Head of caudate nucleus (tissue), 42 donors: ENCODE measurements at regions not wholly inside any gene's neighbourhood (a gene's known extent, or its start where the extent isn't known, plus 50 kb on each side); places are given as distances from the start of the nearest gene placed in this dataset.

Source experiments
- DNase-seq, 42 donors: peaks; one replicate each; pipeline versions ENCODE4 v3.0.0 to v3.0.0-alpha.2; 2020 to 2021; ENCODE audit warnings: mixed read lengths in 7 of 42
- intact Hi-C: fragments of 100-400 bp; cut with DNase I; formaldehyde crosslinking; loops from one replicate; pipeline ENCODE4 v1.15.0; 2022

DNA sequence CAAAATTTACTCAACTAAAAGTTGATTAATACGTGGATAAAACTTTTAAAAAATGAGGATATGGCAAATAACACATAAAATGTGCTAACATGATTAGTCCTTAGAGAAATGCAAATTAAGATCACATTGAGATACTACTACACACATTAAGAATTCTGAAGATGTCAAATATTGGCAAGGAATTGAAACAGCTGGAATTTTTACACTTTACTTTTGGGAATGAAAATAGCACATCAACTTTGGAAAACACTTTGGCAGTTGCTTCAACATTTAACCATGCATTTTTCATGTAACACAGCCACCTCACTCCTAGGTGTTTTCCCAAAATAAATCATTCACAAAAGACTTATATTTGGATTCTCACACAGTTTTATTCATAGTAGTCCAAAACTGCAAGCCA lies 687.9 kb upstream of the SETBP1 start:
- DNase-seq, result no peak
- intact Hi-C loops, result no loop called here

DNA sequence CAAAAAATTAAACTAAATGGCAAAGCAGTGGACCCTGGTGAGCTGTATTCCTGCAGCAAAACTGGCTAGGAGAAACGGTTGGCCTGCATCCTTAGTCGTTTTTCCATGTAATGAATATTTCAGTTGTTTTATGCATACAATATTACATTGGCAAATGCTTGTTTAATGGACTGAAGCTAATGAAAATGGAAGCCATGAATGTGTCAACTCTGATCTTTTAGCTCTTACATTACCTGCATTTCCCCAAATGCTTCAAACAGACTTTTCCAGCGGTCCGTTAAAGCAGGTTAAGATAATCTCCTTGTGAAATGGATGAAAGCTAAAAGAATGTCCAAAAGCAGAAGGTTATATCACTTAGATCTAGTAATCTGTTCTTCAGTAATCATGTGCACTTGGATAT lies 686.3 kb upstream of the SETBP1 start:
- DNase-seq, result no peak
- intact Hi-C loops, result no loop called here

DNA sequence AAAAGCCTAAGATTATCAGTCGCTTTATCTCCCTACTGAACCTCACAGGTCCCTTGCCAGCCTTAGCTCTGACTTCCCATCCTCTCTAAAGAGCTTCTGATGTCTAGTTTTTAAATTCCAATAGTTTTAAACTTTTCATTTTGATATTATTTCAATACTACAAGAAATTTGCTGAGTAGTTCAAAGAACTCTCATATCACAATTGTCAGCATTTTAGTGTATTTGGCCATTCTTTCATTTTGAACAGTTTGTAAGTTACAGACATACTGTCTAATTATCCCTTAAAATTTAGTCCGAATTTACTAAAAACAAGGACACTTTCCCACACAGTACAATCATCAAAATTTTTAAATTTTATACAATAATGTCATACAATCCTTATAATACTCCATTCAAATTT lies 666.8 kb upstream of the SETBP1 start:
- no peak for DNase-seq
- intact Hi-C loops, result no loop called here

DNA sequence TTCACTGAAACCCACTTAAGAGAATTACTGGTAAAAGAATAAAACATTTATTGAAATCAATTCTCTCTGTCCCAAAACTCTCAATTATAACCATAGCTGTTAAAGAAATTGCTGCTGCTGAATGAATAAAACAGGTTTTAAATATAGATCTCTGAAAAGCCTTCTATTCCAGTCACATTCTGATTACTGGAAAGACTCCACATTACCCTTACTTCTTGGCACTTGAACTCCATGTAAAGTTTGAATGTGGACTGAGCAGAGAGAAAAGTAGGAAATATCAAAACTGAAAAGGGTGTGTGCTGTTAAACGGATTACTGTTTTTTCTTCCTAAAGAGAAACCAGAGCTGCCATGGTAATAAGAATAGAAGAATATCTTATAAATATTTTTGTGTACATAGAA lies 655.3 kb upstream of the SETBP1 start:
- no peak for DNase-seq
- intact Hi-C loops, result no loop called here

DNA sequence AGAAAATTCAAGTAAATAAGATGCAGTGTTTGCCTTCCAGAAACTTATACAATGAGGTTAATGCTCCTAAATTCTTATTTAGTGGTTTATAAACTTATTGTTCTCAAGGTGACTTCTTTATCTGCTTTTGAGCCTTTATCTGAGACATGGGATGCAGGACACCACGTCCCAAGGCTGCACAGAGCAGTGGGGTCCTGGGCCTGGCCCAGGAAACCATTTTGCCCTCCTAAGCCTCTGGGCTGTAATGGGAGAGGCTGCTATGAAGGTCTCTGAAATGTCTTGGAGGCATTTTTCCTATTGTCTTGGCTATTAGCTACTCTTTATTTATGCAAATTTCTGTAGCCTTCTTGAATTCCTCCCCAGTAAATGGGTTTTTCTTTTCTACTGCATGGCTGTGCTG lies 652.6 kb upstream of the SETBP1 start:
- intact Hi-C loops, result no loop called here
- DNase-seq, result no peak

DNA sequence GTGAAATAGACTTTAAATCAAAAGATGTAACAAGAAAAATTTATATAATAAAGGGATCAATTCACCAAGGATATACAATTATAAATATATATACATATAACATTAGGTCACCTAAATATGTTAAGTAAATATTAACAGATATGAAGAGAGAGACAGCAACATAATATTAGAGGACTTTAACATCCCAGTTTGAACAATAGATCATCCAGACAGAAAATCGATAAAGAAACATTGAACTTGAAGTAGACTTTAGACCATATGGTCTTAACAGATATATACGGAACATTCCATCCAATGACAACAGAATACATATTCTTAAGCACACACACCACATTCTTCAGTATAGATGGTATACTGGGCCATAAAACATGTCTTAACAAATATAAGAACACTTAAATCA lies 649.6 kb upstream of the SETBP1 start:
- DNase-seq, result no peak
- intact Hi-C loops, result no loop called here

DNA sequence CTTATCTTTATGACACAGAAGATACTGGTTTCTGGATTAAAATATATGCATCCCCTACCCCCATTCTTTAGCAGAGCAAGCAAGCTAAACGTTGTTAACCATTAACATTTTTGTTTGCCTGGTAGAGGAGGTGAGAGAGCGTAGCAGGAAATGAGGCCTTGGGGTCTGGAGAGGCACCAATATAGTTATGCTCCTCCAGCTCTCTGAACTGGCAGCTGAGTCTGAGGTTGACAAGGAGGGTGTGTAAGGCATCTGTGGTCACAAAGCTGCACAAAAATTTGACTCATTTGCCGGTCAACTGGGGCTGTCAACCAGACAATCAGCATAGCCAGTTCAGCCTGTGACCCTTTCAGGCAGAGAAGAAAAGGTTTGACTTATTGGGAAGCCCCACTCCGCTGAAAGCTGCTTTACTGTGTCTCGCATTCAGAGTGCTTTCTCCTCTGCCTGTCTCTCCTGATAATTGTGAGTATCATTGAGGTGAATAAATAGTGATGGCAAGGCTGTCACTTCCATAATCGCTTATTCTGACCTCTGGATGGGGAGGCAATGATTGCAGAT lies 647.5 kb upstream of the SETBP1 start:
- intact Hi-C loops, result no loop called here
- DNase-seq, result no peak

DNA sequence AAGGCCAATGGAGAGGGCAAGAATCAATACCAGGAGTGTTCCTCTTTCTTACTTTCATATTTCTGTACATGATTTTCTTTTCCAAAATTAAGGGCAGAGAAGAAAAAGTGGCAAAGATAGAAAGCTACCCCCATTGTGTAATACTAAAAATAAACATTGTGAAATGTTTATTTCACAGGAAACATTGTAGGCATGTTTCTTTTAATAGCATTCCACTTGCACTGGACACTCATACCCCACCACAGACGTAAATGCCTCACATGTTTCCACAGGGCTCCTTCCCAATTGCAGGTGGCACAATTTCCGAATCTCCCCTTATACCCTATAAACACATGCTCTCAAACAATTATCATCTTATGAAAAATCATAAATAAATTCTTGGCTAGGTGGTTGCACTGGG lies 645.1 kb upstream of the SETBP1 start:
- DNase-seq, result no peak
- intact Hi-C loops, result no loop called here

DNA sequence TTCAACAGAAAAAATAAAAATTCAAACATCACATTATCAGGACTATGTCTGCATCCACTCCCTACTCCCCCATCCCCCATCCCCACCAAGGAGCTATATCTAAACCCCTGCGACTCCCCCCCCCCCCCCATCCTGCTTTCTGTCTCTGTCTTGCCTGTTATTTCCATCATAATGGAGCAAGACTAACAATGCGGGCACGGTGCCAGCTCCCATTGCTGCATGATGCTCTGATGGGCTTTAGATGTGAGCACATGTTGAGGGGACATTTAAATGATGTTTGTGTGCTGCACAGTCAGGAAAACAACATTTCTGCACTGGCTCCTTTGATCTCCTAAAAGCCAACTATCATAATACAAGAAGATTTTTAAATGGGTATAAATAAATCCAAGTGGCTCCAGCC lies 644.2 kb upstream of the SETBP1 start:
- intact Hi-C loops, result no loop called here
- DNase-seq, result peak in 25 of 42 donors; percentile 3 to 65 (median 24)

DNA sequence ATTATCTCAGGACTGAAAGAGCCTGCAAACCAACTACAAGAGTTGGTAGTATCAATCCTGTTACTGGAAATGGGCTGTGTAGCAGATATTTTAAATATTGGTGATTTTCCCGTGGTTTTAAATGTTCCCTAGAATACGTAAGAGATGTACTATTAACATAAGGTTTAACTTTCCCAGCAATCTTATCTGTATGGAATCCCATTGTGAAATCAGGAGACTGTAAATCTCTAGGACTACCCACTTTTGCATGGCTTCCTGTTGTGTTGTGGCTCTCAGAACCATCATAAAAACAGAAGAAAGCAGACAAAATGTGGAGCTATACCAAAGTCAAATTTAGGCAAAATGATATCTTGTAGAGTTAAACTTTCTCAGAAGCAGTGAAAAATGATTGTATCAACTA lies 641.5 kb upstream of the SETBP1 start:
- intact Hi-C loops, result no loop called here
- no peak for DNase-seq

DNA sequence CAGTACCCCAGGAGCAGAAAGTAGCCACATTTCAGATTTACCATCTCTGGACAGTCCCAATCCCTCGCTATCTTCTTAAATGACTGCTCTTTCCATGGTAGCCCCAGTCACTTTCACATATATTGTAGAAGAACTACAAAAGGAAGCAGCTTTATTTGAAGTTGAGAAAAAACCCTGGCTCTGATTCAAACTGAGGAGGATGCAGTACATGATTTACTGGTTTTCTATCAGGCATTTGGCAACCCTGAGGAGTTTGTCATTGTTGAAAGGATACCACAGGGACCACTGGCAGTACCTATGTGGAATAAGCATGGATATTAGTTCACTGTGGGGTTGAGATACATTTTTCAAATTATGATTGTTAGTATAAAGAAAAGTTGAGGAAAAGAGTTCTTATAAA lies 640.9 kb upstream of the SETBP1 start:
- no peak for DNase-seq
- intact Hi-C loops, result no loop called here

DNA sequence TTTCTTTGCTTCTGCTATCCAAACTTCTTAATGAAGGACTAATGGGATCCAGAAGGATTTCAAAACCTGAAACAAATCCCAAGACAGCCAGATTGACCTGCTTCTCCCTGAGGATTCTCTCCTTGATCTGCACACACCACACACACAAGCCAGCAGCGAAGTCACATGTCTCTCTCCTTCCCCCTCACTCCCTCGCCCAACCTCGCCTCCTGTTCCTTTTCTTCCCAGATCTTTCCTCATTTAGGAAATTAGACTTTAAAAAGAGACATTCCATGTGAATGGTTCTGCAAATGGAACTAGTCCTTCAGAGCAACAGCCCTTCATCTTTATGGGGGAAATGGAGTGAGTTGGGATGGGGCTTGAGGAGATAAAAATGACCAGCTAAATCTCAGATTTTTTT lies 639.1 kb upstream of the SETBP1 start:
- intact Hi-C loops, result no loop called here
- peak in 5 of 42 donors; percentile 10 to 55 (median 18) for DNase-seq

DNA sequence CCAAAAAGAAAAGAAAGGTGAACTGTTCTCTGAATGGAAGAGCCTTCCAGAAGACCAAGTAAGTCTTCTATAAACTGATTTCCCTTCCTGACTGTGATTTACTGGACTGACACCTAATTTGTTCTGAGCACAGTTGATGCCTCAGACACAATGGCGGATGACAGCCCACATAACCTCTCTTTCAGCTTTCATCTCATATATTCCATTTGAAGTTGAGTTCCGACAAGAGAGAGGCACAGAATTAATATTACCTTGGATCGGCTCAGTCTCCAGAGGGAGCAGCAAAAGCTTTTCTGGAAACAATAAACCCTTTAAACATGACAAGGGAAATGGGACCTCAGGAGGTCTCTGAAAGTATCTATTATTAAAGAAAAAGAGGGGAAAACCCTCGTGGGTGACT lies 638.7 kb upstream of the SETBP1 start:
- no peak for DNase-seq
- intact Hi-C loops, result no loop called here

DNA sequence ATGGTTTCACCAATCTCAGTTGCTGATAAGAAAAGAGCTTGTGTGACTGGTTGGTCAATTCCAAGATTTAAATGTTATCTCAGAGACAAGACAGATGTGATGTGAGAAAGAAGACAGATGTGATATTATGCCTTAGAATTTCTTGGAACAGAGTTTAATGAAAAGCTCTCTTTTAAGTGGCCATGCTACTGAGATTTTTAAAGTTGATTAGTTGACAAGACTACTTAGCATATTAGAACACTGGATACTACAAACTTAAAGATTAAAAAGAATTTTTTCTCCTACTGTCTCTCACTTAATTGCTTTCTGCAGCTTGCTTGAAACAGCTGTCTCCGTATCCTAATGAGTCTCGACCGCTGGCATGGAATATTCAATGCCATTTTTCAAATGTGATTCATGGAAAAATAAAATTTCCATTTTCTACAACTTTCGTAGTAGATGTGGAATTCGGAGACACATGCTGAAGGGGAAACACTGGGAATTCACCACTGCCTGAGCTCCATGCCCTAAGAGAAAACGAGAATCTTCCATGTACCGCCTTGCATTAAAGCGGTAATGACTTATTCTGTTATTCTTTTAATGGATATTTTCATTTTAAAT lies 634.2 kb upstream of the SETBP1 start:
- DNase-seq, result no peak
- intact Hi-C loops, result no loop called here

DNA sequence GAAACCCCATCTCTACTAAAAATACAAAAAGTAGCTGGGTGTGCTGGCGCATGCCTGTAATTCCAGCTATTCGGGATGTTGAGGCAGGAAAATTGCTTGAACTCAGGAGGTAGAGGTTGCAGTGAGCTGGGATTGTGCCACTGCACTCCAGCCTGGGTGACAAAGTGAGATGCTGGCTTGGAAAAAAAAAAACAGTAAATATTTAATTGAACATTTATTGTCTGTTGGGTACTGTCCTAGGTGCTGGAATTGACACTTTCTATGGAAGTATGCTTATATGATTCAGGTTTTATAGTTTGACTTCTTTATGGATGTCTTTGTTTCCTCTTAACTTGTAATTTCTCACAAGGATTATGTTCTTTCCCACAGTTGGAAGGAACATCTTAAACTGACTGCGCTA lies 633.1 kb upstream of the SETBP1 start:
- intact Hi-C loops, result no loop called here
- DNase-seq, result no peak

DNA sequence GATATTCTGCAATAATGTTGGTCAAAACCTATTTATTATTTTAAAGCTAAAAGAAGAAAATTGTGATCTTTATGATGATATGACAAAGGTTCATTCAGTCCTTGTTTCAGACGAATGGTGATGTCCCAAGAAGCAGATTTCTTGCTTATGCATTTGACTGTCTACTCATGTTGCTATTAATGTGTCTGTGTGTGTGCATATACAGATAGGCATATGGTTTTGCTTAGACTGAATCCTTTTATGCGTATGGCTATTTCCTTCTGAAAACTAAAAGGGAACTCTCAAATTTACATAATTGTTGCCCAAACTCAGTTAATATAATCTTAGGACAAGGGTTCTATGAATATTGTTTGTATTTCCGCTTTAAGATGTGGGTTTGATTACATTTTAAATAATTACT lies 632.3 kb upstream of the SETBP1 start:
- intact Hi-C loops, result no loop called here
- no peak for DNase-seq

DNA sequence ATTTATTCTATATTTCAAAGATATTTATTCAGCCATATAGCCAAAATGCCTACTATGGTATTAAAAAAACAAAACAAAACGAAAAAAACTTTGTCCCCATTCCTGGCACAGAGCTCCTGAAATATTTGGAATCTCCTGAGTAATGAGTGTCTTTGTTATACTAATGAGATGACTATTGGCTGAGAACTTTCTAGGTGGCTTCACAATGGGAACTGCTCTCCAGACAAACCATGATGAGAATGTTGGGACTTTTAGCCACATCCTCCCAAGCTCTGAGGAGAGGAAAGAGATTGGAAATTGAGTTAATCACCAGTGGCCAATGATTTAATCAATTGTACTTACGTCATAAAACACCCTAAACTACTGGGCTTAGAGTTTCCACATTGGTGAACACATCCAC lies 631.8 kb upstream of the SETBP1 start:
- intact Hi-C loops, result no loop called here
- no peak for DNase-seq

DNA sequence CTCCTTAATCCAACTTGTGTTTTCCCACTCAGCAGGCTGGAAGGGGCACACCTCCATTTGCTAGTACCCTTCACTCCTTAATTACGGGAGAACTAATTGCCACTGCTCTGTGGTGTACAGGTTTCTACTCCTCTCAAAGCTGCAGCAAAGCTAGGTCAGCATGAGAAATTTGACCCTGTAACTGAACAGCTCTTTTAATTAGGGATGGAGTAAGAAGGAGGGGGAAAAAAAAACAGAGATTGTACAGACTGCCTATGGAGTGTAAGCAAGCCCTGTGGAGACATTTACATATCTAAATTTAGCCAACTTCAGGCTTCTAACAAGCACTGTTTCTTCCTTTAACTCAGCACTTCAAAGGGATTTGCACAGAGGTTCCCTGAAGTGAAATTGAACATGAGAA lies 629.7 kb upstream of the SETBP1 start:
- intact Hi-C loops, result no loop called here

DNA sequence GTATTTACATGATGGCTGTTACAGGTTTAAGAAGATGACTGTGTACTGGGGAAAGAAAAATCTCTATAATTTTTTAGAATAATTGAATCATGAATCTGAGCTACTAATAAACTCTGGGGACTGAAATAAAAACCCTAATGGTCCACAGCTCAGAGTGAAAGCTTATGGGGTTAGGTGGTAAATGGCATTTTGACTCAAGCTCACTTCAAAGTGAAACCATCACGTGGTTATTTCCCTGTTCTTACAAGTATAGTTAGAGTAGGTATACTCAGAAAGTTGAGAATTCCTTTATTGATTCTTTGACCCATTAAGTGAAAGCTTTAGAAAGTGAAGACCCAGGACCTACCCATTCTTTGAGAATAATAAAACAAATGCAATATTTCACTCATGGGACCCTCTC lies 626.2 kb upstream of the SETBP1 start:
- DNase-seq, result no peak
- intact Hi-C loops, result no loop called here

More for the DNA sequence above, 629.7 kb upstream of the SETBP1 start:
- no peak for DNase-seq

DNA sequence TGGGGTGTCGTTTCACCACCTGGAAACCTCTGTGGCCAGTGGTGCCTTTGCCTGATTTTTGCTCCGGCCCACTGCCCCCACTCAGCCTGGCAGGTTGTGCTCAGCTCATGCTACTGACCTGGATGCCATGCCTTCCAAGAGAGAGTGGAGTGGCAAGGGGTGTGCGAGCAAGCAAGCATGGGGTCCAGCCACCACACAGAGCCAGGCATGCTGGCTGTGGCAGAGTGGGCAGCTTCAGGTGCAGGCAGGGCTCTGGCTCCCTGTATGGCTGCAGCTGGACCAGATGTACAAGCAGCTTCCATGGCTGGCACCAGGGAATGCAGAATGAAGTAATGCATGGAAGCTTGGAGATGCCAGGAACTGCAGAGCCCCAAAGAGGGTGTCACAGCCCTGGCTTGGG lies 620.5 kb upstream of the SETBP1 start:
- no peak for DNase-seq
- intact Hi-C loops, result no loop called here

DNA sequence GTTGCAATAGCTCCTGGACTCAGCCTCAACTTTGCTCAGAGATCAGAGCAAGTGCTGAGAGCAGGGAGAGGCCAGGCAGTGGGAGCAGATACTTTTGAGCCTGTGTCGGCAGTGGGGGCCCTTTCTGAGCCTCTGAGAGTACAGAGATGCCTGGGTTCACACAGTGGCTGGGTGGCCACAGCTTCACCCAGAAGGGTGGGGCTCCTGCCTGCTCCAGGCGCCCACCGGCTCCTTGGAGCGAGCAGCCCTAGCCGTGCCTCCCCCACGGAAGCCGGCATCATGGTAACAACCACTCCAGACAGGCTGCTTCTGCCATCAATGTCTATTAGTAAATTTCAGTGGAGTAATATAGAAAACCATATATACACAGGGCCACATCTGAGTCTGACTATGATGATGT lies 619.2 kb upstream of the SETBP1 start:
- DNase-seq, result no peak
- intact Hi-C loops, result no loop called here

DNA sequence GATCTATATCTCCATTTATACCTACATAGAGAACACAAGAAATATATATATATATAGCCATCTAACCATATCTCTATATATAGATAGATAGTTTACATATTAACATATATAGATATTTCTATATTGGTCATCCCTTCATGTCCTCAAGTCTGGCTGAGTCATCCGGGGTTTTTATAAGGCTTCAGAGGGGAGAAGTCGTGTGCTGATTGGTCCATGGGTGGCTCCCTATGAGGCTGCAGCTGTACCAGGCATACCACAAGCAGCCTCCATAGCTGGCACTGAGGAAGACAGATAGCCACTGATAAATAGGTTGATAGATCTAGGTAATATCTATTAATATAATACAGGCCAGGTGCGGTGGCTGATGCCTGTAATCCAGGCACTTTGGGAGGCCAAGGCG lies 618.3 kb upstream of the SETBP1 start:
- DNase-seq, result no peak
- intact Hi-C loops, result no loop called here
